ENCODE measurements at regions not wholly inside any gene's neighbourhood (a gene's known extent, or its start where the extent isn't known, plus 50 kb on each side); places are given as distances from the start of the nearest gene placed in this dataset.

- WGBS = 97% methylated on average over 3 of the region's 3 CpGs
- Histone ChIP-seq H3K27me3 (ENCODE audit: insufficient read depth, low read length) (no peaks in the 10 kb centered on the region), H3K27ac (ENCODE audit: low read depth, low read length) (no peak overlapping the region), H3K9ac (ENCODE audit: low read depth, low read length) (no peak overlapping the region), H3K4me1 (ENCODE audit: insufficient read depth, low read length) (0 out of 2 replicates have a peak, but pooled peaks cover 6% of the 10 kb centered on the region), H3K4me3 (ENCODE audit: low read length) (no peak overlapping the region), H3K36me3 (ENCODE audit: insufficient read depth, low read length) (no peaks in the 10 kb centered on the region), H3K9me3 (ENCODE audit: insufficient read depth, low read depth, low read length) (no peaks in the 10 kb centered on the region)
Observed at GRCh38 chr4:36665985-36666527, 384.6 kb downstream of the DTHD1 start.

GRCh38 chr4:36675436-36675835 lies 394.0 kb downstream of the DTHD1 start:
- Histone ChIP-seq H3K27me3 (ENCODE audit: insufficient read depth, low read length) (no peaks in the 10 kb centered on the region), H3K27ac (ENCODE audit: low read depth, low read length) (no peak overlapping the region), H3K4me3 (ENCODE audit: low read length) (no peak overlapping the region), H3K36me3 (ENCODE audit: insufficient read depth, low read length) (no peaks in the 10 kb centered on the region), H3K9me3 (ENCODE audit: insufficient read depth, low read depth, low read length) (no peaks in the 10 kb centered on the region), H3K9ac (ENCODE audit: low read depth, low read length) (no peak overlapping the region), H3K4me1 (ENCODE audit: insufficient read depth, low read length) (no peaks in the 10 kb centered on the region)
- 94% methylated on average over 2 of the region's 2 CpGs for WGBS

- Histone ChIP-seq H3K27ac (ENCODE audit: low read depth, low read length) (no peak overlapping the region), H3K36me3 (ENCODE audit: insufficient read depth, low read length) (no peaks in the 10 kb centered on the region), H3K4me1 (ENCODE audit: insufficient read depth, low read length) (no peaks in the 10 kb centered on the region), H3K27me3 (ENCODE audit: insufficient read depth, low read length) (no peaks in the 10 kb centered on the region), H3K9me3 (ENCODE audit: insufficient read depth, low read depth, low read length) (no peaks in the 10 kb centered on the region), H3K4me3 (ENCODE audit: low read length) (no peak overlapping the region), H3K9ac (ENCODE audit: low read depth, low read length) (no peak overlapping the region)
- 91% methylated on average over 5 of the region's 5 CpGs for WGBS
Observed at GRCh38 chr4:36676139-36677050, 395.0 kb downstream of the DTHD1 start.

GRCh38 chr4:36677112-36677511 lies 395.7 kb downstream of the DTHD1 start:
- WGBS = 93% methylated on average over 2 of the region's 2 CpGs
- H3K9me3 ChIP-seq (ENCODE audit: insufficient read depth, low read depth, low read length) = no peaks in the 10 kb centered on the region

GRCh38 chr4:36677874-36678273 lies 396.5 kb downstream of the DTHD1 start:
- no peaks in the 10 kb centered on the region for H3K9me3 ChIP-seq (ENCODE audit: insufficient read depth, low read depth, low read length)
- H3K4me3 ChIP-seq (ENCODE audit: low read length) = no peak overlapping the region
- no peaks in the 10 kb centered on the region for H3K4me1 ChIP-seq (ENCODE audit: insufficient read depth, low read length)
- no peaks in the 10 kb centered on the region for H3K36me3 ChIP-seq (ENCODE audit: insufficient read depth, low read length)
- H3K9ac ChIP-seq (ENCODE audit: low read depth, low read length) = no peak overlapping the region
- no peak overlapping the region for H3K27ac ChIP-seq (ENCODE audit: low read depth, low read length)
- WGBS = 100% methylated on average over 1 of the region's 1 CpG
- H3K27me3 ChIP-seq (ENCODE audit: insufficient read depth, low read length) = no peaks in the 10 kb centered on the region

More at GRCh38 chr4:36677112-36677511, 395.7 kb downstream of the DTHD1 start:
- no peak overlapping the region for H3K27ac ChIP-seq (ENCODE audit: low read depth, low read length)
- no peaks in the 10 kb centered on the region for H3K4me1 ChIP-seq (ENCODE audit: insufficient read depth, low read length)
- H3K4me3 ChIP-seq (ENCODE audit: low read length) = no peak overlapping the region
- H3K9ac ChIP-seq (ENCODE audit: low read depth, low read length) = no peak overlapping the region
- no peaks in the 10 kb centered on the region for H3K36me3 ChIP-seq (ENCODE audit: insufficient read depth, low read length)
- H3K27me3 ChIP-seq (ENCODE audit: insufficient read depth, low read length) = no peaks in the 10 kb centered on the region

GRCh38 chr4:36687681-36688080 lies 406.3 kb downstream of the DTHD1 start:
- no peaks in the 10 kb centered on the region for H3K4me1 ChIP-seq (ENCODE audit: insufficient read depth, low read length)
- H3K36me3 ChIP-seq (ENCODE audit: insufficient read depth, low read length) = no peaks in the 10 kb centered on the region
- H3K9me3 ChIP-seq (ENCODE audit: insufficient read depth, low read depth, low read length) = peaks cover 11% of the 10 kb centered on the region
- H3K4me3 ChIP-seq (ENCODE audit: low read length) = no peak overlapping the region
- 100% methylated on average over 1 of the region's 1 CpG for WGBS
- H3K9ac ChIP-seq (ENCODE audit: low read depth, low read length) = no peak overlapping the region
- H3K27ac ChIP-seq (ENCODE audit: low read depth, low read length) = no peak overlapping the region
- H3K27me3 ChIP-seq (ENCODE audit: insufficient read depth, low read length) = no peaks in the 10 kb centered on the region

GRCh38 chr4:36692586-36692985 lies 411.2 kb downstream of the DTHD1 start:
- Histone ChIP-seq H3K36me3 (ENCODE audit: insufficient read depth, low read length) (no peaks in the 10 kb centered on the region), H3K4me1 (ENCODE audit: insufficient read depth, low read length) (no peaks in the 10 kb centered on the region), H3K27me3 (ENCODE audit: insufficient read depth, low read length) (no peaks in the 10 kb centered on the region), H3K9me3 (ENCODE audit: insufficient read depth, low read depth, low read length) (peaks cover 7% of the 10 kb centered on the region), H3K9ac (ENCODE audit: low read depth, low read length) (no peak overlapping the region), H3K27ac (ENCODE audit: low read depth, low read length) (no peak overlapping the region), H3K4me3 (ENCODE audit: low read length) (no peak overlapping the region)
- 100% methylated on average over 2 of the region's 4 CpGs for WGBS

GRCh38 chr4:36702245-36702644 lies 420.8 kb downstream of the DTHD1 start:
- Histone ChIP-seq H3K4me3 (ENCODE audit: low read length) (no peak overlapping the region), H3K27me3 (ENCODE audit: insufficient read depth, low read length) (no peaks in the 10 kb centered on the region), H3K4me1 (ENCODE audit: insufficient read depth, low read length) (no peaks in the 10 kb centered on the region), H3K9me3 (ENCODE audit: insufficient read depth, low read depth, low read length) (peaks cover 39% of the 10 kb centered on the region), H3K36me3 (ENCODE audit: insufficient read depth, low read length) (no peaks in the 10 kb centered on the region), H3K27ac (ENCODE audit: low read depth, low read length) (no peak overlapping the region), H3K9ac (ENCODE audit: low read depth, low read length) (no peak overlapping the region)
- WGBS = 91% methylated on average over 1 of the region's 1 CpG

- Histone ChIP-seq H3K36me3 (ENCODE audit: insufficient read depth, low read length) (no peaks in the 10 kb centered on the region), H3K9me3 (ENCODE audit: insufficient read depth, low read depth, low read length) (peaks cover 42% of the 10 kb centered on the region), H3K9ac (ENCODE audit: low read depth, low read length) (no peak overlapping the region), H3K27me3 (ENCODE audit: insufficient read depth, low read length) (no peaks in the 10 kb centered on the region), H3K4me3 (ENCODE audit: low read length) (no peak overlapping the region), H3K27ac (ENCODE audit: low read depth, low read length) (no peak overlapping the region), H3K4me1 (ENCODE audit: insufficient read depth, low read length) (no peaks in the 10 kb centered on the region)
Observed at GRCh38 chr4:36704289-36704688, 422.9 kb downstream of the DTHD1 start.

- no peak overlapping the region for H3K27ac ChIP-seq (ENCODE audit: low read depth, low read length)
- peaks cover 14% of the 10 kb centered on the region for H3K9me3 ChIP-seq (ENCODE audit: insufficient read depth, low read depth, low read length)
- no peak overlapping the region for H3K9ac ChIP-seq (ENCODE audit: low read depth, low read length)
- 94% methylated on average over 4 of the region's 4 CpGs for WGBS
- no peaks in the 10 kb centered on the region for H3K4me1 ChIP-seq (ENCODE audit: insufficient read depth, low read length)
- no peak overlapping the region for H3K4me3 ChIP-seq (ENCODE audit: low read length)
- H3K27me3 ChIP-seq (ENCODE audit: insufficient read depth, low read length) = no peaks in the 10 kb centered on the region
- no peaks in the 10 kb centered on the region for H3K36me3 ChIP-seq (ENCODE audit: insufficient read depth, low read length)
Observed at GRCh38 chr4:36709991-36710390, 428.6 kb downstream of the DTHD1 start.

GRCh38 chr4:36712013-36712412 lies 430.6 kb downstream of the DTHD1 start:
- H3K9ac ChIP-seq (ENCODE audit: low read depth, low read length) = no peak overlapping the region
- H3K4me1 ChIP-seq (ENCODE audit: insufficient read depth, low read length) = no peaks in the 10 kb centered on the region
- no peaks in the 10 kb centered on the region for H3K36me3 ChIP-seq (ENCODE audit: insufficient read depth, low read length)
- no peaks in the 10 kb centered on the region for H3K27me3 ChIP-seq (ENCODE audit: insufficient read depth, low read length)
- H3K4me3 ChIP-seq (ENCODE audit: low read length) = no peak overlapping the region
- no peak overlapping the region for H3K27ac ChIP-seq (ENCODE audit: low read depth, low read length)
- peaks cover 4% of the 10 kb centered on the region; the same call in 1 of the 2 replicates for H3K9me3 ChIP-seq (ENCODE audit: insufficient read depth, low read depth, low read length)

Measured in HUES64 (cell line).